ENCODE measurements at regions not wholly inside any gene's neighbourhood (a gene's known extent, or its start where the extent isn't known, plus 50 kb on each side); places are given as distances from the start of the nearest gene placed in this dataset.

DNA sequence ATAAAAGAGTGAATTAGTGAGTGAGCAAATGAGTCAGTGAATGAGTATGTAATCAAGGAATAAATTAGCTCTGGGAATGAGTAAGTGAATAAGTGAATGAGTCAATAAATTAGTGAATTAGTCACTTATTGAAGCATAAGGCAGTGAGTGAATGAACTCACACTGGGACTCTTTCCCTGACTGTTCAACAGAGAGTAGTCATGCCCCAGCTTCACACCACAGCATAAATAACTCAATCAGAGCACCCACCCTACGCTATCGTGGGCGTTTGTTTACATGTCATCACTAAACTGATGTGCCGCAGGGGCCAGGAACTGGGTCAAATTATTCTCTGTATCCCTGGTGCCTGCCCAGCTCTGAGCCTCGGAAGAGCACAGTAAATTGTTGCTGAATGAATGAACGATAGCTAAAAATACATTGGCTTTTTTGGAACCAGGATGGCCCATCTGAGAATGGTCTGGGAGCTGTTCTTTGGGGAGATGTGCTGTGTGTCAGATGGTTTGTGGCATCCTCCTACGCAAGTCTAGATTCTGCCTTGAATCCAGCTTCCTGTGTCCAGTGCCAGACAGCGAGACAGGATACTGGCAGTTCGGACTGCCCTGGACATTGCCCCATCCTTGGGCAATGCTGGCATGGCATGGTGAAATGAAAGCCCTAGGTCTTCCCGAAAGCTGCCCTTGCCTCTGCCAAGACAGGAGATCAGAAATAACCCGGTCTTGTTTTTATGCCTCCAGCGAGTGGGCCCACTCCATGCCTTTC is 98.0 kb upstream of the RTL1 start:
- no peak for TF ChIP-seq EZH2 (optimal IDR thresholded peaks at IDR 0.05; ENCODE audit: low read depth, low read length)
- TF ChIP-seq CTCF (IDR thresholded peaks at IDR 0.05; ENCODE audit: low read length), result no peak
- no peak for TF ChIP-seq EZH2phosphoT487 (IDR thresholded peaks at IDR 0.05; ENCODE audit: low read length)

All from MM.1S (cell line).